HG03159 (cell line): ENCODE measurements at regions not wholly inside any gene's neighbourhood (a gene's known extent, or its start where the extent isn't known, plus 50 kb on each side); places are given as distances from the start of the nearest gene placed in this dataset.

Experiments
- ATAC-seq: cut with Tn5 transposase; IDR thresholded peaks from one replicate; pipeline ENCODE4 v1.9.1; 2021; ENCODE audit warnings: mild to moderate bottlenecking, moderate library complexity; ENCODE audit not compliant: unreplicated experiment

DNA sequence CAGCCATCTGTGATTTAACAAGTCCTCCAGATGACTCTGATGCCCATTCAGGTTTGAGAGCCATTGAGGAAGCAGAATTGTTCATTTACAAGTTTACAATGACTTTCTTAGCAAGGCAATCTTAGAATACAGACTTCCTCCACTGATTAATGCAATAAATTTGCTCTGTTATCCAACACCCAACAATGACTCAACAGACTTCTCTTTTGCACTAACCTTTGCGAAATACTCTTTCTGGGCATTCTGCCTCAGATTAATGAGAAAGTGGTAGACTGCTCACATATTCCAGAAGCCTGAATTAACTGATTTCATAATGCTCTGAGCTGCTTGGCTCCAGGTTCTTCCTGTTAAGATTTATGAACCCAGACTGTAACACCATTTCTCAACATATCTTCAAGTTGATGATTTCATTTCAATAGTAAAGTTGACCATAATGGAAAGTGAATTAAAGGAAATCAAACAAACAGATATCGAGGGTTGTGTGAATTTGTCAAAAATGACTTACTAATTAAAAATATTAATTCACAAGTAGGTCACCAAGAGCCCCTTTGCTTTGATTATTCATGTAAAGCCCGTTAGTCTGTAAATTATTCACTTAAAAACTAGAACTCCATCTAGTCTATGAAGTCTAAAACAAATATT is 70.5 kb upstream of the BLID start:
- ATAC-seq: no peak

DNA sequence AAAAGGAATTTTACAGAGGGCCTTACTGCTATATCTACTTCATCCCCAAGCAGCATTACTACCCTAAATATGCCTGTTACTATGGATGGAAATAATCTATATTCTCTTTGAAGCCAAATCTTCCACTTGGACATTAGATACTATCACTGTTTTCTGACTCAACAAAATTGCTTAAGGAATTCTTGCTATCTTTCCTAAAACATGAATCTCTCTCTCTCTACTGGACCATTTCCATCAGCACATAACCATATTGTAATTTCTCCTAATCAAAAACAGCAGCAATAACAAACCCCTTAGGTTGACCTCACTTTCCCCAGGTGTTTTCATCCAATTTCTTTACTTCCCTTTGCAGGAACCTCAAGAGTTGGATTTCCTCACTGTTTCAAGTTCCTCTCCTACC is 67.9 kb upstream of the BLID start:
- ATAC-seq: no peak

DNA sequence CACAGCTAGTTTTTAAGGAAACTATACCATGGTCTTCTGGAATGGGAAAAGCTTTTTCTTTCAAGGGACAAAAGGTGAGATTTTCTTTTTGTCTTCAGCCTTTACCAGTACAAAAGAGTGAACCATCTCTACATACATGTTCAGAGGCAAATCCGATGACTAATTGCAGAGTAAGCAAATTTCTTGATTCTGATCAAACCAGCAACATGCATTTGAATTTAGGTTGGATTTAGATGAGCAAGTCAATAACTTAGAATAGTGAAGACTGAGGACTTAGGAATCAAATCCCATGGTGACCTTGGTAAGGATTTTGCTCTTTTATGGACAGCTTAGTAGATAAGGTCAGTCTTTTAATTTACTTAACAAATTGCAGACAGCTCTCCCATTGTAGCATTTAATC is 65.9 kb upstream of the BLID start:
- ATAC-seq: no peak

DNA sequence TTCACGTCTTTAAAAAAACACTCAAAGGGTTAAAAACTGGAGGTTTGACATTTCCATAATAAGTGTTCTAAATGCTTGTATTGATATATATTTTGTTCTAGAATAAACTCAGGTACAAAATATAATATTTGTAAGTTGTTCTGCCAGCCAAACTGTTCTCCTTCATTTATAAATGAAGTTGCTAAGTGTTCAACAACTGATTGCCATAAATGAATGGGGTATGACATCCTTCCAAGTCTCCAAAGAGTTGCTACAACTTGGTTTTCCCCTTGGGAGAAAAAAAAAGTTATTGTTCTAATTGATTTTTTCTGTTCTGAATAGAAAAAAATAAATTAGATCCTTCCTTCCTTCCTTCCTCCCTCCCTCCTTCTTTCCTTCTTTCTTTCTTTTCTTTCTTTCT is 65.4 kb upstream of the BLID start:
- no peak for ATAC-seq

DNA sequence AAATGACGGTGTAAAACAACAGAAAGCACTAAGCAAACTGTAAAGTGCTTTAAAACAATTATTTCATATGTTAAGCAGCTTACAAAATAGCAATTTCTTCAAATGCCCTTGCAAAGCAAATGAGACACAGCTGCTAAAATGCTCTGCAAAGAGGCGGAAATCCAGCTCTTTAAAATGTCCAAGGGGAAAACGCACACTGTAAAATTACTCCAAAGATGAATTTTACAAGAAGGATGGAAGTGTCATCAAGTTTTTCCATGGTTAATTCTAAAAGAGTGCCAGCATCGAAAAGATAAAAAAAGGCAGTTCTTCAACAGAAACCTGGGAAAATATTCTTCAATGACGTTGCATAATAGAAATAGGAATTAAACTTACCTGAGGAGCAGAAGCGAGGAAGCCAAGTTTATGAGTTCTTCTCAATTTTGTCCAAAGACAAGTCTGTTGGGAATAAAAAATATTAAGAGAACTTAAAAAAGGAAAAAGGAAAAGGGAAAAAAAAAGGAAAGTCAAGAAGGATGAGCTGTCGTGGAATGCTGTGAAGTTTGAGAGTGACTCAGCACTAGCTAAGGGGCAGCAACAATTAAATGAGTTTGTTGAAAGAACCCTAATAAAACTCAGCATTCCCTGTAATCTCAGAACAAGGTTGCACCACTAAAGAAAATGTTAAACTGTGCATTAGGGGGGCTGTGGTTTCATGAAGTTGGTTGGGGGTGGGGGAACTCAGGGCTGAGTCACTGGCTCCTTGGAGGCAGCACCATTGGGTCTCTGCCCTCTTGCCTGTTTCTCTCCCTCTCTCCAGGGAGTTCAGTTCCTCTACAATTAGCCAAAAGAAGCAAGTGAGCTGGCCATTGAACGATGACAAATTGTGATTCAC is 64.2 kb upstream of the BLID start:
- no peak for ATAC-seq

DNA sequence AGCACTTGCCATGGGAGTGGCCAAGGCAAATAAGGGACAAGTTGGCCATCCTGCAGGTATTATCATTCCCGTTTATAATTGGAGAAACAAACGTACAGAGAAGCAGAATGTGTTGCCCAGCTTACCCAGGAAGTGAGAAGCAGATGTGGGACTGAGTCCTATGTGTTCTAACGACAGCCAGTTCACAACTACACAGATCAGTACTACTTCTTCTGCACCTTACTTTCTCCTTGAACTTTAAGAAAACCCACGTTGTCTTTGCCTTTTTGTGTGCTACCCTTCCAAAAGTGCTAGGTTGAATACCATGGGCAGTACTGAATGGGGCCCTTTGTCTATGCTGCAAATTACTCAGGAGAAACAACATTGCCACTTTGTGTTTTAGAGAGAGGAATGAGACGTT is 62.8 kb upstream of the BLID start:
- no peak for ATAC-seq

DNA sequence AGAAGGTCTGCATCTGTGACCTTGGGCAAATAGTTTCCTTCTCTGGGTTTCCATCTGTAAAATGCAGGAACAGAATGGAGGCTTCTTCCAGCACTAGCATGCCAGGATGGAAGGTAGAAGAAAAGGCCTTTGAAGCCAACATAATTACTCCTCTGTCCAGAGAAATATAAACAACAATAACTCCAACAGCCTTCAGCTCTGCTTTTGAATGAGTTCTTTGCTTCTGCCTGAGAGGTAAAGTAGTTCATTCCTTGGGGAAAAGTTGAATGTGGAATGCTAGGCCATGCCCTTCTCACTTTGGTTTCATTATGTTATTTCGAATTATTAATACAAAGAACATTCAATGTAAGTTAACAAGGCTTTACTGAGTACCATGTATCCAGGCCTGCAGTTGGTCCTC is 61.2 kb upstream of the BLID start:
- ATAC-seq: no peak

DNA sequence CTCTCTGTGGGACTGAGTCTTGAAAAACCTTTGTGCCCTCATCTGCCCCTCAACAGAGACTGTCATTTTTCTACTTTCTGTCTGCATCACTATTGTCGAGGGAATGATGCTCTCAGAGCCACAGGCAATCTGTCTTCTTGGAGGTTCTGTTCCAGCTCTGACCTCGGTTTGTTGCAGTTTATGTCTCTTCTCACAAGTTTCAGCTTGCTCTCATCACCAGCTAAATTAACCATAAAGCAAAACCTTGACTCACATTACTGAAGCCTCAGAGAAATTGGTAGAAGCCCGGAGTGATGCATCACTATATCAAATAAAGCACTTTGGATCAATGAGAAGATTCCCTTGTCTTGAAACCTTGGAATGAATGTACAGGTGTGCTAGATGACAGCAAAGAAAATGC is 60.6 kb upstream of the BLID start:
- no peak for ATAC-seq

DNA sequence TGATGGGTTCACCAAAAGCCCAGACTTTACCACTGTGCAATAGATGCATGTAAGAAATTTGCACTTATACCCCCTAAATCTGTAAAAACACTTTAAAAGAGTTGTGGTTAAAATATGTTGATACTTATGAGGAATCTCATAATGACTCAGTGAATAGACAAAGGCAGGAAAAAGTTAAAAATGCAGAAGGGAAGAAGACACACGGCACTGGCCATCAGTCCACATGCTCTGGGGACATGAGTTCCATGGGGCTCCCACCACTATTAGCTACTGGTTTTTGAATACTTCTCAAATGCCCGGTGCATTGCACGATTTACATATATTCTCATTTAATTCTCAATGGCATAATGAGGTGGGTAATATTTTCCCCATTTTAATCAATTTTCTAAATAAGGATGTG is 59.3 kb upstream of the BLID start:
- ATAC-seq: no peak

DNA sequence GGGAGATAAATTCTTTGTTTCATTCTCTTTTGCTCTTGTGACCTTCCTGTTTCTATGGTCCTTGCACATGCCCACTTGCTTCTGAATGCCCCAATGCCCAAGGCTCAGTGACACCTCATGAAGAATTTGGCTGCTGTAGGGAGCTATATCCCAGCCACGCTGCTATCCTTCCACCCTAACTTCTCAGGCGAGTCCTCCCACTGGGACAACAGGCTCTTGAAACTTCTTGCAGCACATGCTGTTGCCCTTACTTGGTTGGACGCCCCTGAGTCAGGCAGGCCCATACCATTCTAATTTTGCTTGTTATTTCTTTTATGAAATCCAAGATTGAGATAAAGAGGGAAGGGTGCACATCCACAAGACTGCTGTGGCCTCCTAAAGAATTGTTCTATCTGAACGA is 57.6 kb upstream of the BLID start:
- no peak for ATAC-seq

DNA sequence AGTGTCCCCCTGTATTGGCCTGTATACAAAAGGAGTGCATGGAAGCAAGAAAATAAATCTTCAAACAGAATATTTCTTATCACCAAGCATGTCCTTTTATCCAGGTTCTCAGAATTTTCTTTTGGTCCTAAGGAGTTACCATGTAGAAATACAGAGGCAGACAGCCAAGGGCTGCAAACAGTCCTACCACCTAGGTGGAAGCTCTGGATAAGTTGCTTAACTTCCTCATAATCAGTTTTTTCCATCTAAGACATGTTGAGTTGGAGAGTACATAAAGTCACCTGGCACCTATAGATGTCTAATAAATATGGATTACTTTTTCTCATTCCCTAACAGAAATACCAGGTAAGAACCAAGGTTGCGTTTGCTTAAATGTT is 57.0 kb upstream of the BLID start:
- ATAC-seq: no peak

DNA sequence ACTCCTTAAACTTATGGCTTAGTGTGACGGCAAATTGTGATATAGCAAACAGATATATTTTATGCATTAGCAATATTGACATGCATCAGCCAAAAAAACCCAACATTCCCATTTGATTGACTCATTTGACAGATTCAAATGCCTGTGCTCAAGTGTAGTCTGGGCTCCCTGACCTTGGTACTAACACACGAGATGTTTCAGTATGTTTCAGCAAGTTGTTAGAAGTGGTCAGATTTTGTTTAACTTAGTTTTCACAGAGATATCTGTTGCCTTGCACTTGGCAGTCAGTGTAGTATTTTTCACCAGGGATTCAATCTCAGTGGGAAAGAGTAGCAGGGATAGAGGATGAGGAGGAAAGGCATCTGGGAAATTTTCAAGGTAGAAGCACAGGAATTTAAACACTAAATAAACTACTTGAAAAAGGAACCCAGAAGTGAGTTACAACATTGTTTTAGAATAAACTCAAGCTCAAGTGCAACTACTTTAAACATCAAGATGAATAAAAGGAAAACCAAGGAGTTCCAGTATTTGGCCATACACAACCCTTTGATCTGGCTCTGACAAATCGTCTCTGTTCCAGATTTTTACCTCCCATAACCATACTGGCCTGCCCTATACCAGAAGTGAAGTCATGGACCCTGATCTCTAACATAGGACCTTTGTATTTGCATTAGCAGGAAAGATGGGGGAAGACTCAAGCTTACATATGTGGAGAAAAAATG is 56.5 kb upstream of the BLID start:
- no peak for ATAC-seq

DNA sequence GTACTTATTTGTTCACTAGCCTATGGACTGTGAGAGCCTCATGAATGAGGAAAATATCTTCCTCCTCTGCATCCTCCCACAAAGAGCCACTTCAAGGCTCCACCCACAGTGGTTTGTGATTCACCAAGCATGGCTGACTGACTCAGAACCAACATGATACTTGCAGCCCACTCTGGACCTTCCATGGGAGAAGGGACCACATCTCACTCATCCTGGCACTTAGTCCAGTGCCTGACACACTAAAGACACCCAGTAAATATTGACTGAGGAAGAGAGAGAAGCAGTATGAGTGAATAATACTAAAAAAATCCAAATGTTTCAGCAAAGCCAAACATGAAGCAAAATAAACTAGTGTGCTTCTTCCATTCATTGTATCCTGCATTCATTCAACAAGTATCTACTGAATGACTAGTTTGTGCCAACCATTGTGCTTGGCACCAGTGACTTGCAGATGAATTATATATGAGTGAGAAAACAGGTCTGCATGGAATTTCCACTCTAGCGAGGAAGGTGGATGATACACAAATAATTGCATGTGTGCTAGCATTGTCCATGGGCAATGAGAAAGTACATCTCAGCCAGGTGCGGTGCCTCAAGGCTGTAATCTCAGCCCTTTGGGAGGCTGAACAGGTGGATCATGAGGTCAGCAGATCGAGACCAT is 54.9 kb upstream of the BLID start:
- no peak for ATAC-seq

DNA sequence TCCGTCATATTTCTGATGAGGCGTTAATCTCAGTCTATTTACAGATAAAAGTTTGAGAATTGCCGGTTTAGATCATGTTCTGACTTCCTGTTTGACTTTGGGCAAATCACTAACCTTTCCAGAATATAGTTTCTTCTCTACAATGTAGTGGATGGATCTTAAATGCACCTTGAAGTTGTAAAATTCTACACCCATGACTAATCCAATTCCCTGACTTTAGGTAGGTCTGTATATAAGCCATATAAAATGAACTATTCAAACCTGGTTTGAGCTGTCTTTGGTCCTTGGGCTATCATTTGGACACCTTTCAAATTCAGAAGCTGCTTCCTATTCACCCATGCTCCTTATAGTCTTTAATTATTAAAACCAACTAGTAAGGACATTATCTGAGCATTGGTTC is 52.2 kb upstream of the BLID start:
- no peak for ATAC-seq

DNA sequence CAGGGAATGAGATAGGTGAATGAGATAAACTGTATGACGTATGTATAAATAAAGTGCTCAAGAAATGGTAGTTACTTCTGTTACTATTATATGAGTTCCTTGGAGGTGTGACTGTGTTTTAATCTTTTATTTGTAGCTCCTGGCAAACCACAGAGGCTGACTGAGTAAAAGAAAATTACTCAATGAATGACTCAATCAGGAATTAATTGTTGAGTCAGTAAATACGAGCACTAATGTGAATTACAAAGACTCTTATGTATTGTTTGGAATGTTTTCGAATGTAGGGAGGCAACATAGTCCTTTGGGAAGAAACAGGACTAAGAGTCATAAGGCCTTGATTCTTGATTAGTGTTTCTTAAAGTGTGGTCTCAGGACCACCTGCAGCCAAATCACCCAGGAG is 51.1 kb upstream of the BLID start:
- no peak for ATAC-seq

DNA sequence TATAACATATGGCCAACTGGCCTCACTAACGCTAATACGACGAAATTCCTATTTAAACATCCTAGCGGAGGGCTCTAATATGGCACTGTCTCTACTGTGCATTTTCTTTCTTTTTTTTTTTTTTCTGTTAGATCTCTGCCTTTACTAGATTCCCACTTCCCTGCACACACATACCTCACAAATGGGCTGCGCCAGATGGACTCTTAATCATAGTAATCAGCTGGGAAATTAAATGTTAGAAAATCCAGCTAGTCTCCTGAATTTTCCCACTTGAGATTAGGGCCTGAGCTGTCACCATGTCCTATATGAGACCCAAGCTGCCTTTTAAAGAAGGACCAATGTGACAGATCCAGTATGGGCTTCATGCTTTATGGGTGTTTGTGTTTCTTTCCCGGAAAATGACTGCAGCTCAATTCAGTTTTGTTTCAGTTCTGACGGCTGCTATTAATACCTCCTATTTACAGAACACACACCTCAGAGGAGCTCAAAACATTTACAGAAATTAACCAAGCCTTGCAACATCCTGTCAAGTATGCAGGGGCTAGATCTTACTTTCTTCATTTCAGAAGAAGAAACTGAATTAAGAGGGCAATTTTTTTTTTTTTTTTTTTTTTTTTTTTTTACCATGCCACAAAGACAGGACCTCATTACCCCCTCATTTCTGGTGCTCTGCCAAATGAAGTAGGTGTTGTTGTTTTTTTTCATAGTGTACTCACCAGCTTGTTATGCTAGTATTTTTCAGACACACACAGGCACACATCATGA is 49.8 kb upstream of the BLID start:
- no peak for ATAC-seq
